Hepatocyte (in vitro differentiated cells): ENCODE measurements at regions not wholly inside any gene's neighbourhood (a gene's known extent, or its start where the extent isn't known, plus 50 kb on each side); places are given as distances from the start of the nearest gene placed in this dataset.

Experiments used
- DNase-seq: peaks from one replicate; pipeline ENCODE4 v3.0.0-alpha.2; 2016; ENCODE audit warnings: low spot score
- H2AFZ ChIP-seq: fragments of 200-600 bp; sonication (generic); 2 replicates; pipeline ENCODE4 v1.6.0; 2016; ENCODE audit warnings: antibody characterized with exemption, mild to moderate bottlenecking
- H3K27ac ChIP-seq: fragments of 200-600 bp; sonication (generic); 2 replicates; pipeline ENCODE4 v1.5.1; 2016; ENCODE audit warnings: mild to moderate bottlenecking
- H3K27me3 ChIP-seq: fragments of 200-600 bp; sonication (generic); 2 replicates; pipeline ENCODE4 v1.6.1; 2016
- H3K36me3 ChIP-seq: fragments of 200-600 bp; sonication (generic); replicated peaks from 2 replicates; pipeline ENCODE4 v1.5.1; 2016; ENCODE audit warnings: low read depth; ENCODE audit not compliant: insufficient read depth
- H3K4me1 ChIP-seq: fragments of 200-600 bp; sonication (generic); 2 replicates; pipeline ENCODE4 v1.5.1; 2016; ENCODE audit warnings: mild to moderate bottlenecking, moderate library complexity; ENCODE audit not compliant: insufficient read depth
- H3K4me2 ChIP-seq: fragments of 200-600 bp; sonication (generic); 2 replicates; pipeline ENCODE4 v1.6.0; 2016
- H3K4me3 ChIP-seq: fragments of 200-600 bp; sonication (generic); 2 replicates; pipeline ENCODE4 v1.5.1; 2016; ENCODE audit warnings: mild to moderate bottlenecking
- H3K79me2 ChIP-seq: fragments of 200-600 bp; sonication (generic); 2 replicates; pipeline ENCODE4 v1.6.0; 2017; ENCODE audit warnings: mild to moderate bottlenecking
- H3K9me2 ChIP-seq: fragments of 200-600 bp; sonication (generic); replicated peaks from 2 replicates; pipeline ENCODE4 v1.6.0; 2017; ENCODE audit warnings: mild to moderate bottlenecking; ENCODE audit not compliant: insufficient read depth
- H3K9me3 ChIP-seq: fragments of 200-600 bp; sonication (generic); 2 replicates; pipeline ENCODE4 v1.5.1; 2016; ENCODE audit warnings: low read depth, mild to moderate bottlenecking
- H4K20me1 ChIP-seq: fragments of 200-600 bp; sonication (generic); 2 replicates; pipeline ENCODE4 v1.6.0; 2016; ENCODE audit warnings: mild to moderate bottlenecking; ENCODE audit not compliant: insufficient read depth, poor library complexity, severe bottlenecking
- CTCF ChIP-seq: fragments of 200-600 bp; sonication (generic); IDR thresholded peaks from 2 replicates; pipeline ENCODE4 v1.5.1; 2016; ENCODE audit warnings: antibody characterized with exemption, mild to moderate bottlenecking; ENCODE audit not compliant: poor library complexity
- EZH2 ChIP-seq: fragments of 200-600 bp; sonication (generic); IDR thresholded peaks from 2 replicates; pipeline ENCODE4 v1.6.1; 2016; ENCODE audit warnings: antibody characterized with exemption, mild to moderate bottlenecking, borderline replicate concordance
- EZH2phosphoT487 ChIP-seq: fragments of 200-600 bp; sonication (generic); IDR thresholded peaks from one replicate; pipeline ENCODE4 v1.6.1; 2018; ENCODE audit warnings: antibody characterized with exemption, mild to moderate bottlenecking, low read depth, moderate library complexity; ENCODE audit not compliant: unreplicated experiment, severe bottlenecking
- WGBS: methylation state at CpG from one replicate; pipeline ENCODE4 v1.1.6; 2016; ENCODE audit warnings: low lambda C conversion rate; ENCODE audit errors: missing lambda C conversion rate; 5-methylcytosine and 5-hydroxymethylcytosine counted together

DNA sequence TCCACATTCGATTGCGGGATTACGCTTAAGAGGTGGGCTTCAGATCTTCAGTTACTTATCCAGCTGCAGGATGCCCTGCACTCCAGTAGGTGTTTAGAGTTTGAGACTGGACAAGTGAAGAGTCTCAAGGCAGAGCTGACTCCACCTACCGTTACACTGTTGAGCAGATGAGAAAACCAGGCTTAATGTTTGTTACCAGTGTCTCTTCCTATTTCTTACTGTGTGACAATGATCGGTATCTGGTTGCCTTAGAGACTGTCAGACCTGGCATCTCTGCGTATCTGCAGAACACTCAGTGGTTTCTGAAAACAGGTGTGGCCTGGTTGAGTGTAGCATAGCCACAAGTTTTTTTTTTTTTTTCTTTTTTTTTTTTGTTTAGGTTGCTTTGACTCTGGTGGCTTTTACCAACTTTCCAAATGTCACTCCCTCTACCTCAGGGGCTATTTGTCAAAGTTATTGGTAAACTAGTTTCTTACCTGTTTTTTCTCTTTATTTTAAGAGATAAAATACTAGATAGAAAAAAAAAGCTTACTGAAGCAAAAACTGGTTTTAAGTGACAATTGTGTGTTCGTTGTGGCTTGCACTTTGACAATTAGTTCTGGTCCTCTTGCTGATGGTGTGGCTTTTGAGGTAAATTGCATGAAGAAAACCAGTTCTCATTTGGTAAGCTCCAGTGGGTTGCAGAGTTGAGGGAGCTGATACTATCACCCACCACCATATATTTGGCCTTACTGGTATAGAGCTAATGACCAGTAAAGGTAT is 284.8 kb downstream of the ETS1 start:
- Histone ChIP-seq H4K20me1 (no peaks in the 10 kb centered on the region), H3K27me3 (no peaks in the 10 kb centered on the region), H3K4me3 (no peak overlapping the region), H3K36me3 (no peaks in the 10 kb centered on the region), H3K4me1 (peaks cover 18% of the 10 kb centered on the region), H3K79me2 (no peaks in the 10 kb centered on the region), H2AFZ (no peak overlapping the region), H3K9me2 (no peaks in the 10 kb centered on the region), H3K4me2 (no peak overlapping the region), H3K27ac (no peak overlapping the region), H3K9me3 (no peaks in the 10 kb centered on the region)
- 72% methylated on average over 7 of the region's 7 CpGs for WGBS
- DNase-seq, result no peak
- TF ChIP-seq CTCF (no peak), EZH2 (no peak), EZH2phosphoT487 (no peak)

DNA sequence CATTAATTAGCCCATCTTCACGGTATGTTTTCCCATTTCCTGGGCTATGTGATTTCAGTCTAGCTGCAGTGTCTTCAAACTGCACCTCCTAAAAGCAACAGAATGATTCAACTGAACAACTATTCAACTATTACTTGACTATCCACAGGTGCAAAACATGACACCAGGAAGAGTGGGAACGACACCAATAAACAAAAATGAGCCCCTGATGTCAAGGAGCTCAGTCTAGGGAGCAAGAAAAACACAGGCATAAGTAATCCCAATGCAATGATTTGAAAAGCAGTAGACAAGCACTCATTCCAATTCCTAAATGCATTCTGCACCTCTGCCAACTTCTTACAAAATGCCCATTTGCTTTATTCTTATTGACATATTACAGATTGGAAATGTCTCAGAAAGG is 285.6 kb downstream of the ETS1 start:
- Histone ChIP-seq H3K4me2 (no peak overlapping the region), H3K79me2 (no peaks in the 10 kb centered on the region), H3K27me3 (no peaks in the 10 kb centered on the region), H3K9me2 (no peaks in the 10 kb centered on the region), H3K27ac (no peak overlapping the region), H3K36me3 (no peaks in the 10 kb centered on the region), H2AFZ (no peak overlapping the region), H3K9me3 (no peaks in the 10 kb centered on the region), H4K20me1 (no peaks in the 10 kb centered on the region), H3K4me1 (peaks cover 25% of the 10 kb centered on the region), H3K4me3 (no peak overlapping the region)
- TF ChIP-seq EZH2, result no peak
- no peak for TF ChIP-seq CTCF
- DNase-seq, result no peak
- 96% methylated on average over 2 of the region's 2 CpGs for WGBS

GRCh38 chr11:128300785-128301184 is 286.6 kb downstream of the ETS1 start:
- no peak for TF ChIP-seq EZH2phosphoT487
- no peak for TF ChIP-seq EZH2
- TF ChIP-seq CTCF, result no peak
- H2AFZ ChIP-seq, result no peak overlapping the region
- no peak overlapping the region for H3K27ac ChIP-seq
- H3K9me3 ChIP-seq, result no peaks in the 10 kb centered on the region
- no peaks in the 10 kb centered on the region for H3K9me2 ChIP-seq
- no peaks in the 10 kb centered on the region for H3K36me3 ChIP-seq
- H3K4me1 ChIP-seq, result peaks cover 27% of the 10 kb centered on the region
- H3K79me2 ChIP-seq, result no peaks in the 10 kb centered on the region
- H4K20me1 ChIP-seq, result no peaks in the 10 kb centered on the region
- no peaks in the 10 kb centered on the region for H3K27me3 ChIP-seq
- no peak for DNase-seq
- 95% methylated on average over 2 of the region's 2 CpGs for WGBS
- no peak overlapping the region for H3K4me2 ChIP-seq
- H3K4me3 ChIP-seq, result no peak overlapping the region
